Panc1 (cell line): ENCODE measurements at regions not wholly inside any gene's neighbourhood (a gene's known extent, or its start where the extent isn't known, plus 50 kb on each side); places are given as distances from the start of the nearest gene placed in this dataset.

Source experiments
- ATAC-seq: fragments of 200-7000 bp; cut with Tn5 transposase; 2 replicates; pipeline ENCODE4 v1.9.1; 2020; ENCODE audit warnings: mild to moderate bottlenecking, moderate library complexity
- BruUV-seq: library from RNA; stranded (reverse); fragments of 400-500 nt; replicated peaks from 2 replicates; lab custom pipeline; 2021; lab: Mats Ljungman, UMichigan
- CTCF ChIA-PET: fragments of 300-600 bp; sonication (Branson Sonifier 250); formaldehyde crosslinking; loops from one replicate; lab custom pipeline; 2022; ENCODE audit warnings: antibody characterized with exemption; lab: Charles Lee
- POLR2A ChIA-PET: fragments of 300-600 bp; sonication (Branson Sonifier 250); formaldehyde crosslinking; loops from one replicate; lab custom pipeline; 2022; ENCODE audit warnings: antibody characterized with exemption; lab: Charles Lee
- DNase-seq: peaks from one replicate; pipeline ENCODE4 v3.0.0-alpha.2; 2010; ENCODE audit warnings: low read depth, low spot score
- H3K27ac ChIP-seq: 2 replicates; pipeline ENCODE4 v1.5.1; 2011; ENCODE audit warnings: mild to moderate bottlenecking, low read length, inconsistent platforms
- H3K27me3 ChIP-seq: fragments of 200-500 bp; sonication (Bioruptor generic); 2 replicates; pipeline ENCODE4 v1.6.0; 2014; ENCODE audit warnings: low read length, inconsistent platforms; ENCODE audit not compliant: control insufficient read depth, insufficient read depth
- H3K36me3 ChIP-seq: fragments of 200-500 bp; sonication (Bioruptor generic); 2 replicates; pipeline ENCODE4 v1.5.1; 2014; ENCODE audit warnings: inconsistent platforms, mild to moderate bottlenecking, low read length, moderate library complexity; ENCODE audit not compliant: control insufficient read depth, insufficient read depth
- H3K4me1 ChIP-seq: 2 replicates; pipeline ENCODE4 v1.5.1; 2011; ENCODE audit warnings: inconsistent platforms, mild to moderate bottlenecking, low read length, moderate library complexity; ENCODE audit not compliant: control insufficient read depth, insufficient read depth
- H3K4me3 ChIP-seq, 2 experiments: 2 replicates each; pipeline ENCODE4 v1.5.1; 2011 to 2012; ENCODE audit warnings: low read depth in 2 of 2, low read length in 2 of 2, mild to moderate bottlenecking in 2 of 2, inconsistent platforms in 1 of 2, moderate library complexity in 1 of 2
- H3K9me3 ChIP-seq: fragments of 200-500 bp; sonication (Bioruptor generic); 2 replicates; pipeline ENCODE4 v1.5.1; 2014; ENCODE audit warnings: low read depth, mild to moderate bottlenecking, inconsistent platforms, low read length, moderate library complexity; ENCODE audit not compliant: control insufficient read depth, insufficient read depth
- CTCF ChIP-seq: fragments of 450-650 bp; IDR thresholded peaks from 2 replicates; pipeline ENCODE4 v1.5.1; 2017; ENCODE audit warnings: mild to moderate bottlenecking
- POLR2AphosphoS5 ChIP-seq: IDR thresholded peaks from 2 replicates; pipeline ENCODE4 v1.6.1; 2012; ENCODE audit warnings: mild to moderate bottlenecking, low read depth, low read length, moderate library complexity
- REST ChIP-seq, 2 experiments: IDR thresholded peaks; 2 replicates each; pipeline ENCODE4 v1.6.1; 2011 to 2012; ENCODE audit warnings: low read depth in 2 of 2, control low read depth in 1 of 2, low read length in 1 of 2, mild to moderate bottlenecking in 1 of 2, moderate library complexity in 1 of 2; ENCODE audit not compliant: insufficient read depth in 1 of 2
- SIN3A ChIP-seq: IDR thresholded peaks from 2 replicates; pipeline ENCODE4 v1.6.1; 2012; ENCODE audit warnings: low read depth, mild to moderate bottlenecking, low read length, moderate library complexity, borderline replicate concordance; ENCODE audit not compliant: insufficient read depth
- TCF7L2 ChIP-seq: IDR thresholded peaks from 2 replicates; pipeline ENCODE4 v1.6.1; 2011; ENCODE audit warnings: mild to moderate bottlenecking, low read depth, low read length, inconsistent platforms
- in situ Hi-C: cut with HindIII; loops from 2 replicates; pipeline ENCODE4 v1.10.0; 2016; ENCODE audit warnings: low sequenced_read_pairs, low pct_unique_long_range_greater_than_20kb
- intact Hi-C: fragments of 100-400 bp; cut with micrococcal nuclease; formaldehyde crosslinking; loops from one replicate; pipeline ENCODE4 v1.10.0; 2022; ENCODE audit not compliant: unreplicated experiment

GRCh38 chr17:55872374-55872773, 121.5 kb downstream of the PCTP start:
- POLR2A ChIA-PET: no interaction called here
- DNase-seq: no peak
- in situ Hi-C loops: no loop called here
- intact Hi-C loops: no loop called here
- Histone ChIP-seq H3K4me3 (no peak overlapping the region), H3K36me3 (no peaks in the 10 kb centered on the region), H3K27me3 (no peaks in the 10 kb centered on the region), H3K4me1 (no peaks in the 10 kb centered on the region), H3K27ac (no peak overlapping the region), H3K9me3 (no peaks in the 10 kb centered on the region)
- no peak for ATAC-seq
- CTCF ChIA-PET: no interaction called here
- TF ChIP-seq REST (IDR thresholded peaks at IDR 0.05; ENCODE audit: insufficient read depth in 1 of 2, low read depth in 2 of 2, low read length in 1 of 2) (no peak), SIN3A (no peak), TCF7L2 (no peak), CTCF (no peak), POLR2AphosphoS5 (no peak)
- BruUV-seq: no TSS peak

GRCh38 chr17:55873017-55873758, 122.3 kb downstream of the PCTP start:
- no peak for TF ChIP-seq CTCF
- no peak for TF ChIP-seq SIN3A
- no peak for TF ChIP-seq POLR2AphosphoS5
- no peak for TF ChIP-seq TCF7L2
- TF ChIP-seq REST (IDR thresholded peaks at IDR 0.05; ENCODE audit: insufficient read depth in 1 of 2, low read depth in 2 of 2, low read length in 1 of 2): no peak
- CTCF ChIA-PET: no interaction called here

More at GRCh38 chr17:55873017-55873758, 122.3 kb downstream of the PCTP start:
- POLR2A ChIA-PET: no interaction called here
- no peak overlapping the region for H3K27ac ChIP-seq
- no peaks in the 10 kb centered on the region for H3K27me3 ChIP-seq
- H3K9me3 ChIP-seq: no peaks in the 10 kb centered on the region
- no peak overlapping the region for H3K4me3 ChIP-seq
- intact Hi-C loops: no loop called here
- DNase-seq (no peak), ATAC-seq (no peak)
- no TSS peak for BruUV-seq
- H3K36me3 ChIP-seq: no peaks in the 10 kb centered on the region
- H3K4me1 ChIP-seq: no peaks in the 10 kb centered on the region
- in situ Hi-C loops: no loop called here
